ENCODE measurements at regions not wholly inside any gene's neighbourhood (a gene's known extent, or its start where the extent isn't known, plus 50 kb on each side); places are given as distances from the start of the nearest gene placed in this dataset.

- TF ChIP-seq JUND (IDR thresholded peaks at IDR 0.05; ENCODE audit: low read length) (no peak), TEAD4 (IDR thresholded peaks at IDR 0.05; ENCODE audit: low read depth, low read length) (no peak), ATF3 (IDR thresholded peaks at IDR 0.05; ENCODE audit: insufficient read depth, low read depth, low read length) (no peak), SIRT6 (IDR thresholded peaks at IDR 0.05; ENCODE audit: low read length) (no peak), CBX8 (IDR thresholded peaks at IDR 0.05; ENCODE audit: borderline replicate concordance, low read depth, low read length) (no peak), SAP30 (IDR thresholded peaks at IDR 0.05; ENCODE audit: insufficient read depth, insufficient replicate concordance, low read length) (no peak), TAF1 (IDR thresholded peaks at IDR 0.05; ENCODE audit: low read depth, low read length) (no peak)
- TF ChIP-seq, protein P1, sequence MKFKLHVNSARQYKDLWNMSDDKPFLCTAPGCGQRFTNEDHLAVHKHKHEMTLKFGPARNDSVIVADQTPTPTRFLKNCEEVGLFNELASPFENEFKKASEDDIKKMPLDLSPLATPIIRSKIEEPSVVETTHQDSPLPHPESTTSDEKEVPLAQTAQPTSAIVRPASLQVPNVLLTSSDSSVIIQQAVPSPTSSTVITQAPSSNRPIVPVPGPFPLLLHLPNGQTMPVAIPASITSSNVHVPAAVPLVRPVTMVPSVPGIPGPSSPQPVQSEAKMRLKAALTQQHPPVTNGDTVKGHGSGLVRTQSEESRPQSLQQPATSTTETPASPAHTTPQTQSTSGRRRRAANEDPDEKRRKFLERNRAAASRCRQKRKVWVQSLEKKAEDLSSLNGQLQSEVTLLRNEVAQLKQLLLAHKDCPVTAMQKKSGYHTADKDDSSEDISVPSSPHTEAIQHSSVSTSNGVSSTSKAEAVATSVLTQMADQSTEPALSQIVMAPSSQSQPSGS (IDR thresholded peaks at IDR 0.05; ENCODE audit: low read length): no peak
- WGBS, 2 experiments (ENCODE audit: extremely low coverage in 1 of 2, insufficient coverage in 1 of 2, insufficient read length in 1 of 2, insufficient replicate concordance in 2 of 2, low coverage in 1 of 2, low lambda C conversion rate in 2 of 2, missing lambda C conversion rate in 1 of 2): 100% methylated on average over 1 of the region's 1 CpG; no CpG with 5 or more reads in 1 of the 2 experiments
- no peak overlapping the region for H3K4me3 ChIP-seq (ENCODE audit: extremely low read depth in 1 of 4, insufficient read depth in 2 of 4, low read depth in 3 of 4, low read length in 4 of 4)
Observed at GRCh38 chr5:58262226-58262625, 197.7 kb downstream of the PLK2 start.

More at GRCh38 chr5:58262226-58262625, 197.7 kb downstream of the PLK2 start:
- 0 out of 7 replicates have a peak, but pooled peaks cover 0 to 2% (median 0%) of the 10 kb centered on the region in 4 experiments for H3K4me1 ChIP-seq (replicated peaks in 1 of 4; ENCODE audit: control insufficient read depth in 3 of 4, insufficient read depth in 4 of 4, low read length in 3 of 4)
- no peak overlapping the region for H2AK5ac ChIP-seq (ENCODE audit: low read depth, low read length)
- no peak overlapping the region for H3K23ac ChIP-seq (ENCODE audit: insufficient read length)
- H3K79me1 ChIP-seq (ENCODE audit: low read depth, low read length): no peaks in the 10 kb centered on the region
- no peak overlapping the region for H2BK120ac ChIP-seq (replicated peaks; ENCODE audit: low read depth, low read length)
- H3K9ac ChIP-seq (replicated peaks in 1 of 4; ENCODE audit: extremely low read depth in 1 of 4, low read depth in 3 of 4, low read length in 3 of 4): no peak overlapping the region
- CTCF ChIA-PET (ENCODE audit: partially characterized antibody): interaction anchor here (1.8 kb wide), 1 partner anchor 11 kb away, joined by 5 read pairs; no protein-coding TSS in a partner anchor
- H3K18ac ChIP-seq (ENCODE audit: extremely low read depth, low read length): no peak overlapping the region
- H4K91ac ChIP-seq (replicated peaks; ENCODE audit: insufficient read length, low read length): no peak overlapping the region
- no peaks in the 10 kb centered on the region for H3K9me3 ChIP-seq (ENCODE audit: insufficient read depth in 2 of 2, low read depth in 1 of 2, low read length in 1 of 2)
- H3K36me3 ChIP-seq (ENCODE audit: control insufficient read depth in 2 of 4, insufficient read depth in 4 of 4, low read length in 3 of 4): no peaks in the 10 kb centered on the region
- H2AFZ ChIP-seq (ENCODE audit: low read length): no peak overlapping the region
- POLR2A ChIA-PET (ENCODE audit: partially characterized antibody): no interaction called here
- DNase-seq (ENCODE audit: low read depth in 1 of 2, low spot score in 2 of 2) (no peak), FAIRE-seq (no peak)
- no peak overlapping the region for H3K4ac ChIP-seq (replicated peaks; ENCODE audit: insufficient read length, low read depth, low read length)
- no peaks in the 10 kb centered on the region for H3K79me2 ChIP-seq (ENCODE audit: control insufficient read depth in 1 of 2, insufficient read depth in 2 of 2, low read length in 2 of 2)
- H2BK20ac ChIP-seq (ENCODE audit: low read length): no peak overlapping the region
- H3K27me3 ChIP-seq (replicated peaks in 1 of 4; ENCODE audit: control insufficient read depth in 3 of 4, extremely low read depth in 1 of 4, insufficient read depth in 3 of 4, low read length in 3 of 4): no peaks in the 10 kb centered on the region
- H4K8ac ChIP-seq (ENCODE audit: extremely low read depth, insufficient read depth, low read length): no peak overlapping the region
- no peaks in the 10 kb centered on the region for H4K20me1 ChIP-seq (replicated peaks in 1 of 2; ENCODE audit: control insufficient read depth in 1 of 2, insufficient read depth in 2 of 2, low read length in 2 of 2)
- no peak overlapping the region for H2BK12ac ChIP-seq (ENCODE audit: low read depth, low read length)
- no peak overlapping the region for H3K14ac ChIP-seq (ENCODE audit: insufficient read length)
- no peak overlapping the region for H3K4me2 ChIP-seq (ENCODE audit: insufficient read depth in 1 of 2, low read depth in 2 of 2, low read length in 2 of 2)
- no peak overlapping the region for H4K5ac ChIP-seq (ENCODE audit: insufficient read length, low read depth, low read length)
- no peak overlapping the region for H3K27ac ChIP-seq (ENCODE audit: low read depth, low read length)
- no peak overlapping the region for H2BK15ac ChIP-seq (ENCODE audit: low read length)
- H2BK5ac ChIP-seq (ENCODE audit: low read depth, low read length): no peak overlapping the region
- no peaks in the 10 kb centered on the region for H3K23me2 ChIP-seq (ENCODE audit: low read depth, low read length)
- H3K56ac ChIP-seq (replicated peaks; ENCODE audit: insufficient read length, low read depth, low read length): no peak overlapping the region

All from H1 (cell line).